Suppressor macrophage (primary cell): ENCODE measurements at regions not wholly inside any gene's neighbourhood (a gene's known extent, or its start where the extent isn't known, plus 50 kb on each side); places are given as distances from the start of the nearest gene placed in this dataset.

ENCODE experiments used
- DNase-seq, 4 experiments: peaks; one replicate each; pipeline ENCODE4 v3.0.0-alpha.2; 2020 to 2022

GRCh38 chr14:61130512-61131260 lies 149.6 kb downstream of the SLC38A6 start:
- no peak for DNase-seq

GRCh38 chr14:61129168-61129745 lies 148.2 kb downstream of the SLC38A6 start:
- no peak for DNase-seq

GRCh38 chr14:61128382-61129167 lies 147.5 kb downstream of the SLC38A6 start:
- no peak for DNase-seq

GRCh38 chr14:61126603-61127498 lies 145.8 kb downstream of the SLC38A6 start:
- DNase-seq: no peak

GRCh38 chr14:61125867-61126572 lies 145.0 kb downstream of the SLC38A6 start:
- no peak for DNase-seq

- DNase-seq: no peak
Measured at GRCh38 chr14:61125041-61125866, 144.2 kb downstream of the SLC38A6 start.

- no peak for DNase-seq
Measured at GRCh38 chr14:61122862-61123261, 141.8 kb downstream of the SLC38A6 start.

- peak; percentile 53 to 88 (median 75) for DNase-seq
Measured at GRCh38 chr14:61121355-61121787, 140.3 kb downstream of the SLC38A6 start.

GRCh38 chr14:61120576-61120975 lies 139.5 kb downstream of the SLC38A6 start:
- DNase-seq: no peak

- no peak for DNase-seq
Measured at GRCh38 chr14:61119006-61119405, 138.0 kb downstream of the SLC38A6 start.

GRCh38 chr14:61116369-61116768 lies 135.3 kb downstream of the SLC38A6 start:
- DNase-seq: no peak

GRCh38 chr14:61113561-61114225 lies 132.6 kb downstream of the SLC38A6 start:
- peak in 3 of 4 experiments; percentile 20 to 60 (median 57) for DNase-seq

- no peak for DNase-seq
Measured at GRCh38 chr14:61112506-61112905, 131.5 kb downstream of the SLC38A6 start.

GRCh38 chr14:61111731-61112130 lies 130.7 kb downstream of the SLC38A6 start:
- DNase-seq: no peak

GRCh38 chr14:61111209-61111665 lies 130.2 kb downstream of the SLC38A6 start:
- DNase-seq: no peak

GRCh38 chr14:61110316-61111082 lies 129.5 kb downstream of the SLC38A6 start:
- DNase-seq: no peak

- no peak for DNase-seq
Measured at GRCh38 chr14:61109288-61109687, 128.2 kb downstream of the SLC38A6 start.

- DNase-seq: no peak
Measured at GRCh38 chr14:61108496-61109141, 127.6 kb downstream of the SLC38A6 start.
